PC-3 (cell line): ENCODE measurements at regions not wholly inside any gene's neighbourhood (a gene's known extent, or its start where the extent isn't known, plus 50 kb on each side); places are given as distances from the start of the nearest gene placed in this dataset.

Experiments
- ATAC-seq: fragments of 200-7000 bp; cut with Tn5 transposase; 2 replicates; pipeline ENCODE4 v1.9.1; 2020; ENCODE audit warnings: mild to moderate bottlenecking, moderate library complexity
- BruUV-seq: library from RNA; stranded (reverse); fragments of 400-500 nt; replicated peaks from 2 replicates; lab custom pipeline; 2021; lab: Mats Ljungman, UMichigan
- CTCF ChIA-PET: fragments of 300-600 bp; sonication (Branson Sonifier 250); formaldehyde crosslinking; loops from one replicate; lab custom pipeline; 2022; ENCODE audit warnings: antibody characterized with exemption; lab: Charles Lee
- POLR2A ChIA-PET: fragments of 300-600 bp; sonication (Branson Sonifier 250); formaldehyde crosslinking; loops from one replicate; lab custom pipeline; 2022; ENCODE audit warnings: antibody characterized with exemption; ENCODE audit not compliant: unreplicated experiment; lab: Charles Lee
- DNase-seq: peaks from one replicate; pipeline ENCODE4 v3.0.0-alpha.2; 2015
- H2AFZ ChIP-seq: fragments of 300-600 bp; sonication (generic); 2 replicates; pipeline ENCODE4 v1.6.0; 2016; ENCODE audit warnings: antibody characterized with exemption, low read length
- H3F3A ChIP-seq: fragments of 300-600 bp; sonication (generic); one replicate; pipeline ENCODE4 v1.6.0; 2017; ENCODE audit warnings: antibody characterized with exemption, low read length, control low read depth, mild to moderate bottlenecking; ENCODE audit not compliant: unreplicated experiment
- H3K27ac ChIP-seq: fragments of 300-600 bp; sonication (generic); 2 replicates; pipeline ENCODE4 v1.5.1; 2016; ENCODE audit warnings: mild to moderate bottlenecking, low read length
- H3K27me3 ChIP-seq: fragments of 300-600 bp; sonication (generic); 2 replicates; pipeline ENCODE4 v1.6.1; 2016; ENCODE audit warnings: low read length, mixed read lengths
- H3K36me3 ChIP-seq: fragments of 300-600 bp; sonication (generic); 2 replicates; pipeline ENCODE4 v1.6.1; 2016; ENCODE audit warnings: low read depth, mixed run types, low read length, mixed read lengths
- H3K4me1 ChIP-seq: fragments of 300-600 bp; sonication (generic); 2 replicates; pipeline ENCODE4 v1.5.1; 2016; ENCODE audit warnings: low read length; ENCODE audit not compliant: insufficient read depth
- H3K4me2 ChIP-seq: fragments of 300-600 bp; sonication (generic); 2 replicates; pipeline ENCODE4 v1.6.0; 2016; ENCODE audit warnings: low read length
- H3K4me3 ChIP-seq: fragments of 300-600 bp; sonication (generic); 2 replicates; pipeline ENCODE4 v1.5.1; 2016; ENCODE audit warnings: mild to moderate bottlenecking, low read length, mixed read lengths
- H3K79me2 ChIP-seq: fragments of 300-600 bp; sonication (generic); 2 replicates; pipeline ENCODE4 v1.6.1; 2017; ENCODE audit warnings: low read length, mixed read lengths
- H3K9ac ChIP-seq: fragments of 300-600 bp; sonication (generic); 2 replicates; pipeline ENCODE4 v1.6.0; 2016; ENCODE audit warnings: mild to moderate bottlenecking, low read length
- H3K9me2 ChIP-seq: fragments of 300-600 bp; sonication (generic); replicated peaks from 2 replicates; pipeline ENCODE4 v1.6.1; 2016; ENCODE audit warnings: mixed run types, low read length, mixed read lengths
- H3K9me3 ChIP-seq: fragments of 300-600 bp; sonication (generic); 2 replicates; pipeline ENCODE4 v1.6.1; 2016; ENCODE audit warnings: low read length, mixed read lengths
- H4K20me1 ChIP-seq: fragments of 300-600 bp; sonication (generic); 2 replicates; pipeline ENCODE4 v1.6.1; 2016; ENCODE audit warnings: low read length, mixed read lengths
- EZH2 ChIP-seq: fragments of 300-600 bp; sonication (generic); IDR thresholded peaks from one replicate; pipeline ENCODE4 v1.6.1; 2017; ENCODE audit warnings: antibody characterized with exemption, mild to moderate bottlenecking, low read length; ENCODE audit not compliant: unreplicated experiment
- EZH2phosphoT487 ChIP-seq: fragments of 300-600 bp; sonication (generic); IDR thresholded peaks from 2 replicates; pipeline ENCODE4 v1.6.1; 2018; ENCODE audit warnings: mild to moderate bottlenecking, antibody characterized with exemption, low read length, borderline replicate concordance
- intact Hi-C: fragments of 100-400 bp; cut with micrococcal nuclease; formaldehyde crosslinking; loops from 2 replicates; pipeline ENCODE4 v1.9.0; 2023
- TF ChIP-seq, protein P1 (sequence below): fragments of 300-600 bp; sonication (generic); conservative IDR thresholded peaks from 2 replicates; pipeline ENCODE4 v1.5.1; 2017; ENCODE audit warnings: antibody characterized with exemption, low read depth, mild to moderate bottlenecking, low read length

- Histone ChIP-seq H4K20me1 (no peaks in the 10 kb centered on the region), H3K9me3 (no peaks in the 10 kb centered on the region), H3K4me3 (no peak overlapping the region), H3F3A (no peaks in the 10 kb centered on the region), H3K4me1 (peaks cover 27% of the 10 kb centered on the region), H3K27ac (no peak overlapping the region), H3K9me2 (no peaks in the 10 kb centered on the region), H2AFZ (no peak overlapping the region), H3K36me3 (no peaks in the 10 kb centered on the region), H3K27me3 (no peaks in the 10 kb centered on the region), H3K79me2 (no peaks in the 10 kb centered on the region), H3K9ac (no peak overlapping the region), H3K4me2 (no peak overlapping the region)
- TF ChIP-seq EZH2phosphoT487 (no peak), EZH2 (no peak)
- TF ChIP-seq, protein P1, sequence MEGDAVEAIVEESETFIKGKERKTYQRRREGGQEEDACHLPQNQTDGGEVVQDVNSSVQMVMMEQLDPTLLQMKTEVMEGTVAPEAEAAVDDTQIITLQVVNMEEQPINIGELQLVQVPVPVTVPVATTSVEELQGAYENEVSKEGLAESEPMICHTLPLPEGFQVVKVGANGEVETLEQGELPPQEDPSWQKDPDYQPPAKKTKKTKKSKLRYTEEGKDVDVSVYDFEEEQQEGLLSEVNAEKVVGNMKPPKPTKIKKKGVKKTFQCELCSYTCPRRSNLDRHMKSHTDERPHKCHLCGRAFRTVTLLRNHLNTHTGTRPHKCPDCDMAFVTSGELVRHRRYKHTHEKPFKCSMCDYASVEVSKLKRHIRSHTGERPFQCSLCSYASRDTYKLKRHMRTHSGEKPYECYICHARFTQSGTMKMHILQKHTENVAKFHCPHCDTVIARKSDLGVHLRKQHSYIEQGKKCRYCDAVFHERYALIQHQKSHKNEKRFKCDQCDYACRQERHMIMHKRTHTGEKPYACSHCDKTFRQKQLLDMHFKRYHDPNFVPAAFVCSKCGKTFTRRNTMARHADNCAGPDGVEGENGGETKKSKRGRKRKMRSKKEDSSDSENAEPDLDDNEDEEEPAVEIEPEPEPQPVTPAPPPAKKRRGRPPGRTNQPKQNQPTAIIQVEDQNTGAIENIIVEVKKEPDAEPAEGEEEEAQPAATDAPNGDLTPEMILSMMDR, result no peak
- CTCF ChIA-PET, result no interaction called here
- intact Hi-C loops, result no loop called here
- POLR2A ChIA-PET, result no interaction called here
- no peak for DNase-seq
- no TSS peak for BruUV-seq
- no peak for ATAC-seq
Observed at GRCh38 chr7:106488465-106488864, 172.5 kb downstream of the CCDC71L start.

DNA sequence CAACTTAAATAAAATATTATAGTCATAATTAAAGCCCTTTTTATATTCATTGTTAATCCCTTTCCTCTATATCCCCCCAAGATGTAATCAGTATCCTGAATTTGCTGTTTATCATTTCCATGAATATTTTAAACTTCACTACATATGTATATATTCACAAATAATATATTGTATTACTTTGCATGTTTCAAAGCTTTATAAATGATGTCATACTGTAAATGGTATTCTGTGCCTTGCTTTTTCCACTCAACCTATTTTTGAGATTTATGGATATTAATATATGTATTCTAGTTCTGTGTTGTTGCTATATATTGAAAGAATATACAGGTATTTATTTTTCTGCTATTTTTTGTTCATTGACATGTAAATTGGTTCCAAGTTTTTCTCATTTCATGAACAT, 173.1 kb downstream of the CCDC71L start:
- TF ChIP-seq, protein P1, result no peak
- TF ChIP-seq EZH2phosphoT487 (no peak), EZH2 (no peak)
- H3K9me3 ChIP-seq, result no peaks in the 10 kb centered on the region
- H3K79me2 ChIP-seq, result no peaks in the 10 kb centered on the region
- H3K36me3 ChIP-seq, result no peaks in the 10 kb centered on the region
- no peak overlapping the region for H2AFZ ChIP-seq
- DNase-seq (no peak), ATAC-seq (no peak)
- POLR2A ChIA-PET, result no interaction called here
- no peaks in the 10 kb centered on the region for H3K9me2 ChIP-seq
- H3K4me3 ChIP-seq, result no peak overlapping the region
- CTCF ChIA-PET, result no interaction called here
- no peaks in the 10 kb centered on the region for H4K20me1 ChIP-seq
- H3K27ac ChIP-seq, result no peak overlapping the region
- no peaks in the 10 kb centered on the region for H3K27me3 ChIP-seq
- no peak overlapping the region for H3K4me2 ChIP-seq
- no TSS peak for BruUV-seq
- intact Hi-C loops, result no loop called here
- no peaks in the 10 kb centered on the region for H3F3A ChIP-seq
- H3K9ac ChIP-seq, result no peak overlapping the region
- peaks cover 27% of the 10 kb centered on the region for H3K4me1 ChIP-seq

DNA sequence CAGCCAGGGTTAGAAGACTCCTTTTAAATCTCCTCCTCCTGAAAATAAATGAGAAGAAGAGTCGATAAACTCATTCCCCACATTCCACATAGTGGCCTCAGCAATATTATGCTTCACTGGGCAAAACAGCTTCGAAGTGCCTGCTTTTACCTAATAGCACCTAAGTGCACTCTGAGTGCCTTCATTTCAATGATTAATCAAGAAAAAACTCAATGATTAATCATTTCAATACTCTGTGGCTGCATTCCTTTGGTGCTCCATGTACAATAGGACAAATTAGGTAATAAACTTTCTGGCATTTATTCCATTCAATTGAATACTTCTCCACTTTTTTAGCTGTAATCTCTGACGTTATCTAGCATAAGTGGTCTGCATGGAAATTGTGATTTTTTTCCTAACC, 174.6 kb downstream of the CCDC71L start:
- Histone ChIP-seq H3K36me3 (no peaks in the 10 kb centered on the region), H3K4me2 (peak overlapping the region; percentile 30), H3K4me1 (peaks cover 27% of the 10 kb centered on the region), H3K4me3 (no peak overlapping the region), H4K20me1 (no peaks in the 10 kb centered on the region), H3K27me3 (no peaks in the 10 kb centered on the region), H3K9me2 (no peaks in the 10 kb centered on the region), H3K9me3 (no peaks in the 10 kb centered on the region), H3K27ac (no peak overlapping the region), H3K9ac (no peak overlapping the region), H3F3A (no peaks in the 10 kb centered on the region), H3K79me2 (no peaks in the 10 kb centered on the region), H2AFZ (no peak overlapping the region)
- TF ChIP-seq EZH2, result no peak
- TF ChIP-seq EZH2phosphoT487, result no peak
- TF ChIP-seq, protein P1, result no peak
- CTCF ChIA-PET, result interaction anchor here (0.7 to 0.8 kb wide), 2 partner anchors 24 to 156 kb away, joined by 3 to 4 read pairs; no protein-coding TSS in a partner anchor
- POLR2A ChIA-PET, result no interaction called here
- no TSS peak for BruUV-seq
- DNase-seq (peak; percentile 78), ATAC-seq (peak; percentile 56)
- intact Hi-C loops, result no loop called here
